ENCODE measurements at regions not wholly inside any gene's neighbourhood (a gene's known extent, or its start where the extent isn't known, plus 50 kb on each side); places are given as distances from the start of the nearest gene placed in this dataset.

- no peak for DNase-seq
Measured at GRCh38 chr13:58051807-58052375, 420.3 kb downstream of the PCDH17 start.

GRCh38 chr13:58056426-58056825, 424.9 kb downstream of the PCDH17 start:
- no peak for DNase-seq

- DNase-seq: no peak
Measured at GRCh38 chr13:58059624-58060023, 428.1 kb downstream of the PCDH17 start.

GRCh38 chr13:58080806-58081205, 449.3 kb downstream of the PCDH17 start:
- DNase-seq: no peak

- DNase-seq: no peak
Measured at GRCh38 chr13:58081301-58081820, 449.8 kb downstream of the PCDH17 start.

GRCh38 chr13:58083064-58083463, 451.5 kb downstream of the PCDH17 start:
- no peak for DNase-seq

- DNase-seq: no peak
Measured at GRCh38 chr13:58085274-58085673, 453.7 kb downstream of the PCDH17 start.

GRCh38 chr13:58085819-58086218, 454.3 kb downstream of the PCDH17 start:
- DNase-seq: no peak

- DNase-seq: no peak
Measured at GRCh38 chr13:58087566-58087965, 456.0 kb downstream of the PCDH17 start.

GRCh38 chr13:58093394-58093793, 461.9 kb downstream of the PCDH17 start:
- no peak for DNase-seq

GRCh38 chr13:58097831-58098230, 466.3 kb downstream of the PCDH17 start:
- no peak for DNase-seq

- no peak for DNase-seq
Measured at GRCh38 chr13:58119351-58119750, 487.8 kb downstream of the PCDH17 start.

GRCh38 chr13:58119804-58120203, 488.3 kb downstream of the PCDH17 start:
- DNase-seq: no peak

GRCh38 chr13:58126496-58126895, 495.0 kb downstream of the PCDH17 start:
- DNase-seq: no peak

- DNase-seq: no peak
Measured at GRCh38 chr13:58134012-58134411, 502.5 kb downstream of the PCDH17 start.

- no peak for DNase-seq
Measured at GRCh38 chr13:58134525-58134924, 503.0 kb downstream of the PCDH17 start.

- DNase-seq: no peak
Measured at GRCh38 chr13:58142952-58143351, 511.4 kb downstream of the PCDH17 start.

GRCh38 chr13:58144616-58145015, 513.1 kb downstream of the PCDH17 start:
- DNase-seq: no peak

GRCh38 chr13:58151452-58151851, 519.9 kb downstream of the PCDH17 start:
- DNase-seq: no peak

GRCh38 chr13:58160980-58161379, 529.4 kb downstream of the PCDH17 start:
- no peak for DNase-seq

- no peak for DNase-seq
Measured at GRCh38 chr13:58165617-58166016, 534.1 kb downstream of the PCDH17 start.

- DNase-seq: no peak
Measured at GRCh38 chr13:58181111-58181510, 549.6 kb downstream of the PCDH17 start.

- no peak for DNase-seq
Measured at GRCh38 chr13:58187881-58188280, 556.3 kb downstream of the PCDH17 start.

- no peak for DNase-seq
Measured at GRCh38 chr13:58190577-58190976, 559.0 kb downstream of the PCDH17 start.

GRCh38 chr13:58191754-58192153, 560.2 kb downstream of the PCDH17 start:
- DNase-seq: no peak
